ENCODE measurements at regions not wholly inside any gene's neighbourhood (a gene's known extent, or its start where the extent isn't known, plus 50 kb on each side); places are given as distances from the start of the nearest gene placed in this dataset.
A peak's percentile ranks its signal among the peaks of the same experiment; 100 is the strongest.
"Not testable (repeated sequence)": the region's sequence is repeated elsewhere in the genome, so short reads cannot be mapped to it uniquely, and the experiment has no call there.

GRCh38 chr6:44011350-44011920, 115.8 kb downstream of the MRPL14 start:
- DNase-seq: no peak

- DNase-seq: peak; percentile 98
Observed at GRCh38 chr6:44010411-44011349, 116.6 kb downstream of the MRPL14 start.

- DNase-seq: no peak
Observed at GRCh38 chr6:44009425-44010321, 117.6 kb downstream of the MRPL14 start.

GRCh38 chr6:44008821-44009370, 118.4 kb downstream of the MRPL14 start:
- DNase-seq: no peak

- no peak for DNase-seq
Observed at GRCh38 chr6:44007818-44008621, 119.2 kb downstream of the MRPL14 start.

GRCh38 chr6:44006872-44007303, 120.4 kb downstream of the MRPL14 start:
- no peak for DNase-seq

- DNase-seq: peak; percentile 20
Observed at GRCh38 chr6:44006123-44006871, 121.0 kb downstream of the MRPL14 start.

- DNase-seq: no peak
Observed at GRCh38 chr6:44005507-44005903, 121.7 kb downstream of the MRPL14 start.

- DNase-seq: peak; percentile 53
Observed at GRCh38 chr6:44004625-44005506, 122.4 kb downstream of the MRPL14 start.

DNA sequence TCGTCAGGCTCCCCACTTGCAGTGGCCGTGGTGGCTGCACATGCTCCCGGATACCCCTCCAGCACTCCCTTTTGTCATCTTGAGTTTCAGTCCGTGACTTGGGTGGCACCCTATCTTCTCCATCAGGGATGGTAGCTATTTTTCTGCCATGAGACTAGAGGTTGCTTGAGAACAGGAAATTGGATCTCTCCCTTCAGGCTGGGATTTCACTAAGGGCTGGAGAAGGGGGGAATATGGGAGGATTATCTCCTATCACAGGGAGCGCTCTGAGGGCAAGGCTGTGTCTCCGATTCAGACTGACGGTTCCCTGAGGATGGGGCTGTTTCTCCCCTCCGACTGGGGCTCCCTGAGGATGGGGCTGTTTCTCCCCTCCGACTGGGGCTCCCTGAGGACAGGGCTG, 123.1 kb downstream of the MRPL14 start:
- no peak for DNase-seq

- no peak for DNase-seq
Observed at GRCh38 chr6:44003345-44004061, 123.7 kb downstream of the MRPL14 start.

DNA sequence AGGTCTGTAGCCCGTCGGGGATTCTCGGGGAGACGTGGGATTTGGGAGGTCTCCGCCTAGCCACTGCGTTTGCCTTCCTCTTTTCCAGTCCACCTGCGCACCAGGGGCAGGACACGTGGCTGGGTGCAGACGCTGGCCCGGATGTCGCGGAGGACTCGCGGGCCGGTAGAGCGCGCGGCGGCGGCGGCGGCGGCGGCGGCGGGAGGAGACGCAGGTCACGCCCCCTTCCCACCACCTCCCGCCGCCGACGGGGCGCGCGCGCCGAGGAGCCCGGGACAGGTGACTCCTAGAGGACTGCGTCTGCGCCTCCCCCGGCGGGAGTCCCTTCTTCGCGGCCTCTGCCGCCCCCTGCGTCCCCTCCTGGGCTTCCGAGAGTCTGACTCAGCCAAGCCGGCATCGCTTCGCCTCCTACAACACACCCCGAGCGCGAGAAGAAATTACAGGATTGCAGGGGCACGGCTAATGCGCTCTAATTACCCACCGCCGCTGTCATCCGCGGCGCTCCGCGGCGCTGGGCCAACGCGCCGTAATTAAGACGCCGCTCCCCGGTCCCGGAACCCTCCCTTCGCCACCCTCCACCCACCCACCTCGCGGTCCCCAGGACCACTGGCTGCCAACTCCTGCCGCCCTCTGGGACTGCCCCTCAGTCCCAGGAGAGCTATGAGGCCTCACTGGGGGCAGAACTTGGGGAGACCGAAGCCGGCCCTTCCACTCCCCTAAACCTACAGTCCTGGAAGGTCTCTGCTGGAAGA, 124.5 kb downstream of the MRPL14 start:
- DNase-seq: no peak

DNA sequence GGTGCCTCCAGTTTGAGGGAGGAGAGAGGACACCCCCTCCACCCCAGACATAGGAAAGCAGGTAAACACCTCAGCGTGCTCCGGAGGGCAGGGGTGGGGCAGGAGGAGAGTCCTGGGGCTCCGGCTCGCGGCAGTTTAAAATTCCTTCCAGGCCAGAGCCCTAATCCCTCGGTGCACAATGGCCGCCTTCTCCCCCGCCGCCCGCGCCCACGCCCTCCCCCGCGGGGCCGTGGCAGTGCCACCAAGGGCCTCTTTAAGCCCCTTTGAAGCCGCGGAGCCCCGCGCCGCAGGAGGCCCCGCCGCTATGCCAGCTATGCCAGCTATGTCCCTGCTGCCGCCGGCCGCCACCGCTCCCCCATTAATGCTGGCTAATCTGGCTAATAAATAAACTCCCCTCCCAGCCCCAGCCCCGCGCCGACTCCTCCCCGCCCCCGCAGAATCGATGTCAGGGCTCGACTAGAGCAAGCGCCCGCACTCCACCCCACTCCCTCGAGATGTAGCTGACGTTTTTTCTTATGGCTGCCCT, 125.1 kb downstream of the MRPL14 start:
- DNase-seq: no peak

DNA sequence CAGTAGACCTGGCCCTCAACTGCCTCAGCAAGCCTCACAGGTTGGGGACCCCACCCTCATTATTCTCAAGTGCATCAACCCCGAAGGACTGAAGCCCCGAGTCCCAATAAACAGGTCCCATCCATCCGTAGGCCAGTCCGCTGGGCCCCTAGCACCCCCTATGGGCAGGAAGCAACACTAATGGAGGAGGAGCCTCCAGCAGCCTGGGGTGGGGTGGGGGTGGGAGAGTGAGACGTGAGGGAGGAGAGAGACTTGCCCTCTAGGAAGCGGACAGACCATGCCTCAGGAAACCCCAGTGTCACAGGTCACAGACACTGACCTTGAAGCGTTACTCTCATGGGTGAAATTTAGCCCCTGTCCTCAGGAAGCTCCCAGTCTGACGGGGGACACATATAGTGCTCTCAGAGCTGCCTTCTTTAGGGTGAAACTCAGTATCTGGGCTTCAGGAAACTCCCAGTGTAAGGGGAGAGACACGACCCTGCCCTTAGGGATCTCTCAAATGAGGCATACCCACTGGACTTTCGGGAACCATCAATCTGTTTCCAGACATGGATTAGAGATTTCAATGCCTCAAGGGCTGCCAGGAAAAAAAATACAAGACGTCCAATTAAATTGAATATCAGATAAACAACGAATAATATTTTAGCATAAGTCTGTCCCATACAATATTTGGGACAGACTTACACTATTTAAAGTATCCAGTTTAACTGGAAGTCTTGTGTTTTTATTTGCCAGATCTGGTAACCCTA, 125.8 kb downstream of the MRPL14 start:
- DNase-seq: peak; percentile 23

DNA sequence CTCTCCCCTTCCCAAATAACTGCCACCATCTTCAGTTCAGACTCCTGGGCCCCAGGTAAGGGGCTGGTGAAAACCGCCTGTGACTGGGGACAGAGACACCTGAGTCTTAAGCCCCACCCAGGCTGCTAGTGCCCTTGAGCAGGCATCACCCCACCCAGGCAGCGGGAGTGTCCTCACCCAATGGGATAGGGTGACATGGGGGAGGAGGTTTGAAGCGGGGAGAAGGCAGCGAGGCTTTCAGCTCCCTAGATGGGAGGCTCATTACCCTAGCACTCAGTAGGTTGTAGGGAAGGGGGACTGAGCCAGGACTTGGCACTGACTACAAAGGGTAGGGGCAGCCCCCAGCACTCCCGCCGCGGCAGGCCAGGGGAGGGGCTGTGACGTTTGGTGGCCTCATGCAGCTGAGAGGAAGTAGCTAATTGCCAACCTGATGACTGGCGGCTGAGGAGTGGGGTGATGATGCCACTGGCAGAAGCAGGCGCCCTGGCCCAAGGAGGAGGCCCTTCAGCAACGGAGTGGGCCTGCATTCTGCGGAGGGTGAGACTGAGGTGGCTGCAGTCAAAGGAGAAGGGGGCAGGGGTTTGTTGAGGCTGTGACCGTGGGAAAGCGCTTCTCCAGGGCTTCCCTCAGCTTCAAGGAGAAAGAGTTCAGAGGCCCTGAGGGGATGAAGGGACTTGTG, 126.9 kb downstream of the MRPL14 start:
- DNase-seq: no peak

- no peak for DNase-seq
Observed at GRCh38 chr6:43999628-44000027, 127.6 kb downstream of the MRPL14 start.

GRCh38 chr6:43998592-43999243, 128.5 kb downstream of the MRPL14 start:
- not testable (repeated sequence) for DNase-seq
